HG03095 (cell line): ENCODE measurements at regions not wholly inside any gene's neighbourhood (a gene's known extent, or its start where the extent isn't known, plus 50 kb on each side); places are given as distances from the start of the nearest gene placed in this dataset.

Experiments
- ATAC-seq: cut with Tn5 transposase; IDR thresholded peaks from one replicate; pipeline ENCODE4 v1.9.1; 2021; ENCODE audit warnings: moderate library complexity; ENCODE audit not compliant: unreplicated experiment

DNA sequence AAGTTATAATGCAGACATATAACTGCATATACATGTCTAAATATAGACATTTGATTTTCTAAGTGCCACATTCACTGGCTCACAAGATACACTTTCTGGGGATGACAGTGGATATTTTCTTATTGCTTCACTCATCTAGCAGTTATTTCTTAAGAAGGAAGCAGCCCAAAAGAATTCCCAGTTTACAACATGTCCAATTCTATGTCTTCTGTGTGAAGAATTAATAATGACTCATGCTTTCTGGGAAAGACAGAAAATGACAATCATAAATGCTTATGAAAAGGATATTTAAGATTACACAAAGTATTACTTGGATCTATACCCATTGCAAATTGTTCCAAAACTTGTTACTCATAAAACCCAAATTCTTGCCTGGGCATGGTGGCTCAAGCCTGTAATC, 543.4 kb downstream of the SUCLA2 start:
- no peak for ATAC-seq

GRCh38 chr13:47455626-47456025, 545.4 kb downstream of the SUCLA2 start:
- no peak for ATAC-seq

GRCh38 chr13:47454986-47455385, 546.1 kb downstream of the SUCLA2 start:
- ATAC-seq, result no peak

DNA sequence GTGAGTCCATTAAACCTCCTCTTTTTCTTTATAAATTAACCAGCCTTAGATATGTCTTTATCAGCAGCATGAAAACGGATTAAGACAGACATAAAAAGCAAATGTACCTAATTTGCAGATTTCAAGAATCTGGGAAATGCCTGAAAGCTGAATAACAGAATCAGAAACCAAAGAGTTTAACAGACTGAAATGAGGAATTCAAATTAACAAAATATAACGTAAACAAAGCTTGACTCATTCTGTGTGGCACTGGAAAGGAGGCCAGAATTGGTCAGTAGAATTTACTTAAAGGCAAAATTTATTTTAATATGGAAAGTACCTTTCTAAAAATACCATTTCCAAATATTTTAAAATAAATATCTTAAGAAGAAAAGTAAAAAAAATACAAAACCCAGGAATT, 540.6 kb upstream of the HTR2A start:
- no peak for ATAC-seq

DNA sequence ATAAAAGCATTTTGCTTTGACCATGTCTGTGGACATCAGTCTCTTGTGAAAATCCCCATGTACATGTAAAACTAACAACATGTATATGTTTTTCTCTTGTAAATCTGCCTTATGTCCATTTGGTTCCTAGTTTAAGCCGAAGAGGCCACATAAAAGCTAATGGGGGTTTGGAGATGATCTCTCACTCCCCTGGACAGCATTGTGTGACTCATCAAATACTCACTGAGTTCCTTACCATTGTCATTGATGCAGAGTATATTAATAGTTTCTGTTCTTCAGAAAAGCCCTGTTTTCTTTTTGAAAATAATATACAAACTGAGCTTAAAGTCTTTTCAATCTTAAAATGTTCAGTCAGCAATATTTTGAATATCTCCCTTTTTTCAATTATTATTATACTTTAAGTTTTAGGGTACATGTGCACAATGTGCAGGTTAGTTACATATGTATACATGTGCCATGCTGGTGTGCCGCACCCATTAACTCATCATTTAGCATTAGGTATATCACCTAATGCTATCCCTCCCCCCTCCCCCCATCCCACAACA, 536.7 kb upstream of the HTR2A start:
- no peak for ATAC-seq

DNA sequence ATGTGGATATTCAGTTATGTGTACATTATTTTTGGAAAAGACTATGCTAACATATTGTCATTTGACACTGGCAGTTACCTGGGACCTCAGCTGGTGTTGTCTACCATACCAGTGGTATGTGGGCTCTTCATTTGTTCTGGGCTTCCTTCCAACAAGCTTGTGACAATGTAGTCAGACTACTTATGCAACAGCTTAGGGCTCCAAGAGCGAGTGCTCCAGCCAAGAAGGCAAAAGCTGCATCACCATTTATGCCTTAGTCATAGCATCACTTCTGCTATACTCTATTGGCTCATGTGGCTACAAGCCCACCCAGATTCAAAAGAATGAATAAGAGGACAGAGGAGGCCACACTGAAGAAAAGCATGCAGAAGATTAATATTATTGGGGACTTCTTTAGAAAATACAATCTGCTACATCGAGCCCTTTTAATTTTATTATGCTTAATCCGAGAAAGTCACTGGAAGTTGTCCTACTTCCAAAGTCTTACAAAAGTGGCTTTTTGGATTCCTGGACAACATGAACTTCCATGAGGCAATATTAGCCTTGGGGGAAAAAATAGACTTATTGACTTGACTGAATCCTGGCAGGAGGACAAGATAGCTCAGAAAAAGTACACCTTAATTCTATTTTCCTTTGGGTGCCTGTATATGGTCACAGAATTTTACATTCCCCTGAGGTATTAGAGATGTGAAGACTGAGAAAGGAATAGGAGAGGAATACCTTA, 529.4 kb upstream of the HTR2A start:
- ATAC-seq, result no peak

DNA sequence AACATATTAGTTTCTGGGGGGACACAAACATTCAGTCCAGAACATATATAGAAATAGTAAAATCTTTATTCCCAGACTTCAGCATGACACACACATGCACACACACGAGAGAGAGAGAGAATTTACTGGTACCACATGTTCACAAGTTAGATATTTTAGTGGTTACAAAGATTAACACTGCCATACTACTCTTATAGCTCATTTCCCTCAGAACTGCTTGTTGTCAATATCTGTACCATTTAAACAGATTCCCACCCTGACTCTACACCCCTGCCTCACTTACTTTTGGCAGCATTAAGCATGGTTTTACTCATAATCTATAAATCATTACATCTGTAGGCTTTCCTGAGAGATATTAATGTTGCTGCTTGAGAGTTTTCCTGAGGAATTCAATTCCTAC, 524.7 kb upstream of the HTR2A start:
- ATAC-seq, result no peak

DNA sequence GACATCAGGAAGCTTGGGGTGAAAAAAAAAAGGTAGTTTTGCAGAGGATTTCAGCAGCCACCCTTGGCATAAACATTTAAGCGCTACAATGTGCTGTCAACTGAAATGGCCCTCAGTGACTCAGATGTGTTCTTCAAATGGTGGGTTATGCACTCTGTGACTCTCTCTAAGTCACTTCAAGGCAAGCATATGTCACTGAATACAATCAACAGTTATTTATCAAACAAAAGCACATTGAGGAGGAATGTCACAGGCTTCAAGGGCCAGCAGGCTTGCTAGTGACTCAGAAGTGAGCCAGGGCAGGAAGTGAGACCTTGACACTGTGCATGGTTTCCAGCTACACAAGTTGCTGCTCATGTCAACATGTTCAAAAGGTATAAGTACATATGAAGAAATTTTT, 523.7 kb upstream of the HTR2A start:
- ATAC-seq, result no peak

- ATAC-seq, result no peak
Measured at GRCh38 chr13:47420020-47420419, 523.2 kb upstream of the HTR2A start.

DNA sequence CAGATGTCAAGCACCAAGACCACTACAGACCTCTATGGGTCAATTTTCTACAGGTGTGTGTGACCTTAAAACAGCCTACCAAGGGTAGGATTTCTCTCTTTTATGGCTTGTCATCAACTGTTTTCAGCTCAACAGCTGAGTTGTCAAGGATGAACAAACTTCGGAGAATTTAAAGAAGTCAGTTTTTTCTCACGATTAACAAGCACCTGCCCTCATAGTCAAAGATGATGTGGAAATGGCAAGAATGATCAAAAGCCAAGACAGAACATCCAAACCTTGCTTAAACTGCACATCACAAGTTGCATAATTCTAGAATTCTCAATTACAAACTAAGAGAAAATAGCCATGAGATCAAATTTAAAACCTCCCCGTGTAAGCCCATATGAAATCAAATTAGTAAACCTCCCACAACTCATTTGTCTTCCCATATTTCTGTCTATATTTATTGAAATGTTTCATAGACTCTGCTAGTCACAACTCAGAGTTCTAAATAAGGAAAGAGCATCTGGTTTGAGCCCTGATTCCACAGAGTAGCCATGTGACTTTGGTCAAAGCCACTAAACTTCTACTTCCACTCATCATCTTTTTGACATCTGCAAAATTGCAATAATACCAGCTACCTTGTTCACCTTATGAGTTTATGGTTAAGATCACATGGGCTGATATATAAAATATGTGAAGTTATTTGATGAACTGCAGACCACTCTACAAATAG, 521.5 kb upstream of the HTR2A start:
- ATAC-seq, result no peak

DNA sequence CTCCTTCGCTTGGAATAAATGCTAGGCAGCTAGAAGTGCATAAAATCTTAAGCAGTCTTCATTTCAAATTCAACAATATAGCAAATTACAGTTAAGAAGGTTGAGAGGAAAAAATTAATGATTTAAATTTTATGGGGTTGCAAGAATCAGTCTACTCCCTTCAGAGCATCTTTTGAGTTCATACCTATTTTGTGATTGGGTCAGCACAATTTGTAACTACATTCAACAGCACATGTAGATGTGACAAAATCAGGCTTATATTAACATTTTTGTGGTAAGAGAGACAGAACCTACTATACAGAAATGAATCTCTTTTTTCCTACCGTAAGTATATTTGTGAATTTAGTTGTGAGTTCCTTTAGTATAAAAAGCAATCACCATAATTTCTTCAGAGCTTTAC, 520.6 kb upstream of the HTR2A start:
- no peak for ATAC-seq

DNA sequence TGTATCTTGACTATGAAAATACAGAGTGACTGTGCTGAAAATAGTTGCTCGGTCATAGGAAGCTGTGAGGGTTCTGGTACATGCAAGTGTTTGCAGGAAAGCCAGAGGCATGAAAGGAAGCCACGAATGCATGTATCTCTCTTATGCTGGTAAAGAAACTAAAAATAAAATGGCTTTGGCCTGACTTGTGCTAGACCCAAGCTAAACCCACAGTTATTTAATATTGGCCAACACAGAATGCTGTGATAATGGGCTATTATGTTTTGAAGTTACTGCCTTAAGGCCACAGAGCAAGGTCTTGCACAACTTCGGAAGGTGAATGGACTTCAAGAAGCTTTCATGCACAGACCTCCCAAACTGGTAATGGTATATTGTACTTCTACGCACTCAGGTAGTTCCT, 518.2 kb upstream of the HTR2A start:
- ATAC-seq, result no peak

DNA sequence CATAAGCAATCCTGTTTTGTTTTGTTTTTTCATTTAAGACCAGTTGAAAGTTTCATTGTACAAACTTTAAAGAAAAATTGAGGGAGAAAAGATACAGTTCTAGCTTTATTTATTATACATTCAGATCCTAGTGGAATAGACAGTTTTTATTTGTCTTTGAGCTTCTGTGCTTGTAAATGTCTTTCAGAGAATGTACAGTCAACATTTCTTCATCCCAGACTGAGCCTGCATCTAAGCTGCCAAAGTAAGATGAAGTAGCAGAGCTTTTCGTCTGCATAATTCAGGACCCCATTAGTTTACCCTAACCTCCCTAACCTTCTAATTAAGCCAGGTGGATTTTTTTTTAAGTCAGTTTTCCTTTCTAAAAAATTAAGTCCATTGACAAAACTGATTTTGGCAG, 516.7 kb upstream of the HTR2A start:
- no peak for ATAC-seq

DNA sequence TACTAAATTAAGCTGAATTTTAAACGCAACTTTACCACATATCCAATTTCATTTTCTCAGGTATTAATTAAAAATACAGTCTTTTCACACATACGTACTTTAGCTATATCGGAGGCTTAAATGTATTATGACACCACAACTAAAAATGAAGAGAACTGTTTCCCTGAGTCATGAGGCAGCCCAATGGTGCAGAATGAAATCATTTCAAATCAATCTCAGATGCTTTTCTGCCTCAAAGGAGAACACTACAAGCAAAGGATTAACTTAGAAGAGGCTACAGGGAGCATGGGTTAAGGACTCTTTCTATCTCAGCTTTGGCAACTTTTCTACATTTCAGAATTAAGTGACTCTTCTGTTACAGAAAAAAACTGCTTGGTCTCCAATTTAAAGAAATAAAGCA, 516.3 kb upstream of the HTR2A start:
- ATAC-seq, result no peak

- no peak for ATAC-seq
Measured at GRCh38 chr13:47409778-47410177, 512.9 kb upstream of the HTR2A start.

- ATAC-seq, result no peak
Measured at GRCh38 chr13:47408546-47409319, 511.9 kb upstream of the HTR2A start.

DNA sequence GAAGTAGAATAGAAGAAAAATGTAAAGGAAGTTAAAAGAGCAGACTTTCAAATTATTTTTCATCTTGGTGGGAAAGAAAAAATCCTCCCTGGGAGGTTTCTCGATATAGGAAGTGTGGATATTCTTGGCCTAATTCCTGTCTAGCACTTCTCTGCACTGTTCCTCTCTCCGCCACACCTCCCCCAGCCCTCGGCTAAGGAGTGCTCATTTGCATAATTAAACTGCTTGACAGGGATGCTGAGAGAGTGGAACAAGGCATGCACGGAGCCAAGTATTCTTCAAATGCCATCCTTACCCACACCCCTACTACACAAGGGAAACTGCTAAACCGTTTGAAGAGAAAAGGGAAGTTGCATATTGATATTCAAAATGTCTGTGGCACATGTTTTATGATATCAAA, 511.0 kb upstream of the HTR2A start:
- no peak for ATAC-seq

DNA sequence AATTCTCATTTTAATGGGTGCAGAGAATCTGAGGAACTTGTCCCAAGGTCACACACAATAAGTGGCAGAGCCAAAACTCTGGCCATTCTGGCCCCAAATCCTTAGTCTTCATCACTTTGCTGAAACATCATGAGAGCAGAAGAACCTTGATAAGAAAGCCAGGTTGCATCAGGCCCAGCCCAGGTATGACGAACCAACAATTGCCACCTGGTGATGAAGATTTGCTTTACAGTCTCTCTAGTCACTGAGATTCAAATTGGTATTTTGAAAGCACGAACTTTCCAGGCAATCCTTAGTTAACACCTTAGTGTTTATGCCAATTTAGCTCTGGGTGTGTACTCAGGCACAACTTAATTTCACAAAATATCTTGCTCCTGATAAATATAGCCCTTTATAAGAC, 502.7 kb upstream of the HTR2A start:
- no peak for ATAC-seq

GRCh38 chr13:47397739-47398138, 500.9 kb upstream of the HTR2A start:
- no peak for ATAC-seq

DNA sequence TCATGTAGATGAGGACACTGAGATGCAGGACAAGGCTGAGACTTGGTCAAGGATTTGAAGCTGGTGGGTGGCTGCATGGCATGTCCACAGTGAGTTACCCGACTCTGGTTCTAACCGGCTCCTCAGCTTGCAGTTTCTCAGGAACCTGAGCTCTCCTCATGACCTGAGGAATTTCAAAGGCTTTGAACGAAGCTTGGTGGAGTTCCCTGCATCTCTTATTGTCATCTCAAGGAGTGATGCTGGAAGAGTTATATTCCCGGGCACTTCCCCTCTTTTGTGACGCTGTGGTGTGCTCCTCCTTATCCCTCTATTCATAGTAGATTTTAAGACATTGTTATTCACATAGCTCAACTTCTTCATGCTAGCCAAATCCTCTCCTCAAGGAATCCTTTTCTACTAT, 500.1 kb upstream of the HTR2A start:
- no peak for ATAC-seq

- no peak for ATAC-seq
Measured at GRCh38 chr13:47374741-47375140, 477.9 kb upstream of the HTR2A start.

GRCh38 chr13:47372751-47373150, 475.9 kb upstream of the HTR2A start:
- no peak for ATAC-seq
